HAP-1 (cell line): ENCODE measurements at regions not wholly inside any gene's neighbourhood (a gene's known extent, or its start where the extent isn't known, plus 50 kb on each side); places are given as distances from the start of the nearest gene placed in this dataset.

Experiments used
- DNase-seq, 2 experiments: peaks; one replicate each; pipeline ENCODE4 v3.0.0-alpha.2; 2016 to 2020; ENCODE audit warnings: low spot score in 2 of 2
- H3K27me3 ChIP-seq: fragments of 250-450 bp; sonication (Bioruptor Pico); 2 replicates; pipeline ENCODE4 v1.5.1; 2020; ENCODE audit warnings: low read depth, mild to moderate bottlenecking, moderate library complexity
- H3K36me3 ChIP-seq: fragments of 250-450 bp; sonication (Bioruptor Pico); replicated peaks from 2 replicates; pipeline ENCODE4 v1.5.1; 2020; ENCODE audit warnings: mild to moderate bottlenecking
- H3K4me1 ChIP-seq: fragments of 250-450 bp; sonication (Bioruptor Pico); 2 replicates; pipeline ENCODE4 v1.5.1; 2020; ENCODE audit warnings: mild to moderate bottlenecking
- H3K4me3 ChIP-seq: fragments of 250-450 bp; sonication (Bioruptor Pico); 2 replicates; pipeline ENCODE4 v1.5.1; 2020; ENCODE audit warnings: mild to moderate bottlenecking, moderate library complexity
- H3K9me3 ChIP-seq: fragments of 250-450 bp; sonication (Bioruptor Pico); 2 replicates; pipeline ENCODE4 v1.5.1; 2020; ENCODE audit warnings: mild to moderate bottlenecking, moderate library complexity
- in situ Hi-C: fragments of 300-500 bp; cut with MboI; formaldehyde crosslinking; loops from 3 replicates; pipeline ENCODE4 v1.14.3; 2020; ENCODE audit warnings: low sequenced_read_pairs, inconsistent platforms, mixed read lengths

GRCh38 chr9:11235061-11235460, 622.3 kb upstream of the PTPRD start:
- Histone ChIP-seq H3K4me1 (no peaks in the 10 kb centered on the region), H3K36me3 (no peaks in the 10 kb centered on the region), H3K27me3 (no peaks in the 10 kb centered on the region), H3K9me3 (no peaks in the 10 kb centered on the region), H3K4me3 (no peak overlapping the region)
- in situ Hi-C loops: no loop called here
- DNase-seq: no peak

GRCh38 chr9:11241779-11242178, 629.0 kb upstream of the PTPRD start:
- no peaks in the 10 kb centered on the region for H3K27me3 ChIP-seq
- no peaks in the 10 kb centered on the region for H3K4me1 ChIP-seq
- in situ Hi-C loops: no loop called here
- no peaks in the 10 kb centered on the region for H3K36me3 ChIP-seq
- no peaks in the 10 kb centered on the region for H3K9me3 ChIP-seq
- H3K4me3 ChIP-seq: no peak overlapping the region
- DNase-seq: no peak

- no peak for DNase-seq
- Histone ChIP-seq H3K36me3 (no peaks in the 10 kb centered on the region), H3K9me3 (no peaks in the 10 kb centered on the region), H3K27me3 (no peaks in the 10 kb centered on the region), H3K4me1 (no peaks in the 10 kb centered on the region), H3K4me3 (no peak overlapping the region)
- in situ Hi-C loops: no loop called here
Measured at GRCh38 chr9:11257992-11258391, 645.2 kb upstream of the PTPRD start.

GRCh38 chr9:11269036-11269435, 656.2 kb upstream of the PTPRD start:
- Histone ChIP-seq H3K4me3 (no peak overlapping the region), H3K9me3 (peaks cover 4% of the 10 kb centered on the region), H3K27me3 (no peaks in the 10 kb centered on the region), H3K36me3 (no peaks in the 10 kb centered on the region), H3K4me1 (no peaks in the 10 kb centered on the region)
- in situ Hi-C loops: no loop called here
- no peak for DNase-seq

- no peaks in the 10 kb centered on the region for H3K36me3 ChIP-seq
- H3K4me1 ChIP-seq: no peaks in the 10 kb centered on the region
- DNase-seq: no peak
- H3K9me3 ChIP-seq: no peaks in the 10 kb centered on the region
- H3K27me3 ChIP-seq: no peaks in the 10 kb centered on the region
- no peak overlapping the region for H3K4me3 ChIP-seq
- in situ Hi-C loops: no loop called here
Measured at GRCh38 chr9:11275158-11275695, 662.4 kb upstream of the PTPRD start.

- Histone ChIP-seq H3K4me1 (no peaks in the 10 kb centered on the region), H3K9me3 (no peaks in the 10 kb centered on the region), H3K36me3 (no peaks in the 10 kb centered on the region), H3K4me3 (no peak overlapping the region), H3K27me3 (no peaks in the 10 kb centered on the region)
- DNase-seq: no peak
- in situ Hi-C loops: no loop called here
Measured at GRCh38 chr9:11312966-11313365, 700.2 kb upstream of the PTPRD start.

GRCh38 chr9:11318946-11319345, 706.1 kb upstream of the PTPRD start:
- Histone ChIP-seq H3K9me3 (no peaks in the 10 kb centered on the region), H3K36me3 (no peaks in the 10 kb centered on the region), H3K27me3 (no peaks in the 10 kb centered on the region), H3K4me3 (no peak overlapping the region), H3K4me1 (no peaks in the 10 kb centered on the region)
- no peak for DNase-seq
- in situ Hi-C loops: no loop called here

- peak; percentile 18 to 48 for DNase-seq
- no peaks in the 10 kb centered on the region for H3K27me3 ChIP-seq
- no peaks in the 10 kb centered on the region for H3K9me3 ChIP-seq
- no peak overlapping the region for H3K4me3 ChIP-seq
- no peaks in the 10 kb centered on the region for H3K4me1 ChIP-seq
- no peaks in the 10 kb centered on the region for H3K36me3 ChIP-seq
- in situ Hi-C loops: no loop called here
Measured at GRCh38 chr9:11319538-11319937, 706.7 kb upstream of the PTPRD start.

- Histone ChIP-seq H3K36me3 (no peaks in the 10 kb centered on the region), H3K4me3 (no peak overlapping the region), H3K4me1 (no peaks in the 10 kb centered on the region), H3K27me3 (no peaks in the 10 kb centered on the region), H3K9me3 (no peaks in the 10 kb centered on the region)
- DNase-seq: no peak
- in situ Hi-C loops: no loop called here
Measured at GRCh38 chr9:11320989-11321388, 708.2 kb upstream of the PTPRD start.

- H3K4me3 ChIP-seq: no peak overlapping the region
- no peaks in the 10 kb centered on the region for H3K4me1 ChIP-seq
- no peak for DNase-seq
- H3K27me3 ChIP-seq: no peaks in the 10 kb centered on the region
- in situ Hi-C loops: no loop called here
- no peaks in the 10 kb centered on the region for H3K36me3 ChIP-seq
- H3K9me3 ChIP-seq: no peaks in the 10 kb centered on the region
Measured at GRCh38 chr9:11323457-11323856, 710.7 kb upstream of the PTPRD start.

GRCh38 chr9:11326231-11326630, 713.4 kb upstream of the PTPRD start:
- Histone ChIP-seq H3K9me3 (no peaks in the 10 kb centered on the region), H3K36me3 (no peaks in the 10 kb centered on the region), H3K27me3 (no peaks in the 10 kb centered on the region), H3K4me1 (no peaks in the 10 kb centered on the region), H3K4me3 (no peak overlapping the region)
- in situ Hi-C loops: no loop called here
- DNase-seq: no peak

- DNase-seq: no peak
- no peaks in the 10 kb centered on the region for H3K27me3 ChIP-seq
- in situ Hi-C loops: no loop called here
- H3K9me3 ChIP-seq: no peaks in the 10 kb centered on the region
- no peak overlapping the region for H3K4me3 ChIP-seq
- no peaks in the 10 kb centered on the region for H3K4me1 ChIP-seq
- H3K36me3 ChIP-seq: no peaks in the 10 kb centered on the region
Measured at GRCh38 chr9:11328326-11328725, 715.5 kb upstream of the PTPRD start.

- H3K4me3 ChIP-seq: no peak overlapping the region
- in situ Hi-C loops: no loop called here
- H3K36me3 ChIP-seq: no peaks in the 10 kb centered on the region
- no peak for DNase-seq
- no peaks in the 10 kb centered on the region; the same call in 1 of the 2 replicates for H3K9me3 ChIP-seq
- no peaks in the 10 kb centered on the region for H3K27me3 ChIP-seq
- no peaks in the 10 kb centered on the region for H3K4me1 ChIP-seq
Measured at GRCh38 chr9:11335011-11335410, 722.2 kb upstream of the PTPRD start.

GRCh38 chr9:11338130-11338529, 725.3 kb upstream of the PTPRD start:
- no peaks in the 10 kb centered on the region for H3K27me3 ChIP-seq
- no peak overlapping the region for H3K4me3 ChIP-seq
- in situ Hi-C loops: no loop called here
- no peaks in the 10 kb centered on the region for H3K4me1 ChIP-seq
- H3K36me3 ChIP-seq: no peaks in the 10 kb centered on the region
- DNase-seq: no peak
- H3K9me3 ChIP-seq: no peaks in the 10 kb centered on the region; the same call in 1 of the 2 replicates

GRCh38 chr9:11340654-11341053, 727.9 kb upstream of the PTPRD start:
- Histone ChIP-seq H3K36me3 (no peaks in the 10 kb centered on the region), H3K4me1 (no peaks in the 10 kb centered on the region), H3K4me3 (no peak overlapping the region), H3K9me3 (no peaks in the 10 kb centered on the region), H3K27me3 (no peaks in the 10 kb centered on the region)
- in situ Hi-C loops: no loop called here
- DNase-seq: no peak
